Epithelial cell of prostate (primary cell): ENCODE measurements at regions not wholly inside any gene's neighbourhood (a gene's known extent, or its start where the extent isn't known, plus 50 kb on each side); places are given as distances from the start of the nearest gene placed in this dataset.
"Not testable (repeated sequence)": the region's sequence is repeated elsewhere in the genome, so short reads cannot be mapped to it uniquely, and the experiment has no call there.

Source experiments
- DNase-seq: peaks from one replicate; pipeline ENCODE4 v3.0.0-alpha.2; 2011; ENCODE audit warnings: low read depth, low spot score
- H3K27ac ChIP-seq: fragments of 450-650 bp; 2 replicates; pipeline ENCODE4 v1.5.1; 2017; ENCODE audit warnings: mild to moderate bottlenecking

DNA sequence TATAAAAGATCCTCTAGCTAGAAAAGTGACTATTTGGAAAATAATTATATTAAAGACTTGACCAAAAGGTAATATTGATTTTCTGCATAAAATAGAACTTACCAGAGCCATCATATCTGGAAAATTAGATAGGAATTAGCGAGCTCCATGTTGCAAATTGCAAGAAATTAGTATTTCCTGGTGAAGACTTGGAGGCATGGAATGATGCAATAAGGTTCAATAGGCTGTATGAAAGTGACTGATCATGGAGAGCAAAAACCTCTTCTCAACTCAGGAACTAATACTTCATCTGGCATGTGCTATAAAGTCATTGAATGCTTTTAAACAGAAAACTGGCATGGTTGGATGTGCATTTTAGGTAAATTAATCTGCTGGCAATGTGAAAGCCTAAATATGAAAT, 66.3 kb upstream of the UFM1 start:
- no peak for DNase-seq
- no peak overlapping the region for H3K27ac ChIP-seq

DNA sequence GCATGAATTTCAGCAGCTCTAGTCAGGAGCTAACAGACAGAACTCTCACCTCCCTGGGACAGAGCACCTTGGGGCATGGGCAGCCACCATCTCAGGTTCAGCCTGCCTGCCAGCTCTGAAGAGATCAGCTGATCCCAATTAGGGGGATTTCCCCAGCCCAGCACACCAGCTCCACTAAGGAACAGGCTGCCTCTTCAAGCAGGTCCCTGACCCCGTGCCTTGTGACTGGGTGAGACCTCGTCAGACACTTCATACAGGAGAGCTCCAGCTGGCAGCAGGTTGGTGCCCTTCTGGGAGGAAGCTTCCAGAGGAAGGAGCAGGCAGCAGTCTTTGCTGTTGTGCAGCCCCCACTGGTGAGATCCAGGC, 84.5 kb upstream of the UFM1 start:
- no peak overlapping the region for H3K27ac ChIP-seq
- DNase-seq: no peak

DNA sequence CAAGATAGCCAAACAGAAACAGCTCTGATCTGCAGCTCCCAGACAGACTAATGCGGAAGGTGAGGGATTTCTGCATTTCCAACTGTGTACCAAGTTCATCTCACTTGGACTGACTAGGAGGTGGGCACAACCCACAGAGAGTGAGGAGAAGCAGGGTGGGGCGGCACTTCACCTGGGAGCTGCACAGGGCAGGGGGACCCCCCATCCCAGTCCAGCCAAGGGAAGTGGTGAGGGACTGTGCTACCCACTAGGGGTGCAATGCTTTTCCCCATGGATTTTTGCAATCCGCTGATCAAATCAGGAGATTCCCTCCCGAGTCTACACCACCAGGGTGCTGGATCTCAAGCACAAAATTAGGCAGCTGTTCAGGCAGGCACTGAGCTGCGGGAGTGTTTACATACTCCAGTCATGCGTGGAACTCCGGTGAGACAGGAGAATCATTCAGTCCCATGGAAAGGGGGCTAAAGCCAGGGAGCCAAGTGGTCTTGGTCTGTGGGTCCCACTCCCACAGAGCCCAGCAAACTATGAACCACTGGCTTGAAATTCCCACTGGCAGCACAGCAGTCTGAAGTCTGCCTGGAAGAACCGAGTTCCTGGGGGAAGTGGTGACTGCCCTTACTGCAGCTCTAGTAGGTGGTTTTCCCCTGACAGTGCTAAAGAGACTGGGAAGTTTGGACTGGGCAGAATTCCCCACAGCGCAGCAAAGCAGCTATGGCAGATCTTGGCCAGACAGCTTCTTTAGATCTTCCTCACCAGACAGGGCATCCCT, 85.1 kb upstream of the UFM1 start:
- DNase-seq: no peak
- no peak overlapping the region for H3K27ac ChIP-seq

DNA sequence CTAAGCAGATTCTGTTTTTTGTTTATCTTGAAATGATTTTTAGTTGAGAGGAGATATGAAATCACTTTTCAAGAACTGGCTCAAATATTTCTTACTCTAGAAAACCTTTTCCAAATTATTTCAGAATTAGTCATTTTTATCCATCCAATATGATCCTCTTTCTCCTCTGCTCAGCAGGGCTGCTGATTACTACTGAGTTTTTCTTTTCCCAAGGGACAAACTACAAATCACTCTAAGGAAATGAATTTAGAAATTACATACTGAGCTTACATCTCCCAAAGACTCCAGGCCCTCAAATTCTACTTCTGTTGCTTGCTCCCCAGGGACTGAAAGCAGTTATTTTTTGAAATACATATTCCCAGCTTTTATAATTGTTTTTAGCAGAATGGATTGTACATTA, 87.4 kb upstream of the UFM1 start:
- DNase-seq: no peak
- no peak overlapping the region for H3K27ac ChIP-seq

DNA sequence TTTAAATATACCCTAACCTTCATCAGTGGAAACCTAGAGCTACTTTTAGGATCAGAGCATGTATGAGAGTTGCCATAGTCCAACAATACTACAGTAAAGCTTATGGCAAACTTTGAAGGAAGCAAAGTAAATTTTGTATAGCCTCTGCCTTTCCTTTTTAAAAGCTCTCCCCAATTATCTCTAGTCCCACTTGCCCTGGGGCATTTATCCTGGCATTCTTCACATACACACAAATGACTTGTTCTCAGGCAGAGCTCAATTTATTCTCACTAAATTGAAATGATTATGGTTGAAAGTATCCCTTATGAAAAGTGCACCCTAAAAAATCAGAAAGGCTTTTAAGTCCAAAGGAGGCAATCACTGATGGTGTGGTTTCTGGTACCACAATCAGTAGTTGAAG, 94.1 kb upstream of the UFM1 start:
- DNase-seq: no peak
- no peak overlapping the region for H3K27ac ChIP-seq

DNA sequence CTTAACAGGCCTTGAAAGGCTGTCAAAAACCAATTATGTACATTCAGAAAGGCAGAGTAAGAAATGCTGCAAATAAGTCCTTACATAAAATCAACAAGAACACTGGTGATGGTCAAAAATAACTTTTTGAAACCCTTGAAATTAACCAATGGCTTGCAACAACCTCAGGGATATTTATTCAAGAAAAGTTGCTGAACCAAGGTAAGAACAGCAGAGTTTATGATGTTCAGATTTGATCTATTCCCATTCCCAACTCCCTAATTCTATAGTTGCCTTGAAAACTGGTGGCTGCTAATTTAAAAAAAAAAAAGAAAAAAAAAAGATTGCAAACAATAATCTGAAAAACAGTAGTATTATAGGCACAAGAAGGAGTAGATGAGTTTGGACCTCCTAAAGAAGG, 109.8 kb upstream of the UFM1 start:
- H3K27ac ChIP-seq: no peak overlapping the region
- DNase-seq: no peak

DNA sequence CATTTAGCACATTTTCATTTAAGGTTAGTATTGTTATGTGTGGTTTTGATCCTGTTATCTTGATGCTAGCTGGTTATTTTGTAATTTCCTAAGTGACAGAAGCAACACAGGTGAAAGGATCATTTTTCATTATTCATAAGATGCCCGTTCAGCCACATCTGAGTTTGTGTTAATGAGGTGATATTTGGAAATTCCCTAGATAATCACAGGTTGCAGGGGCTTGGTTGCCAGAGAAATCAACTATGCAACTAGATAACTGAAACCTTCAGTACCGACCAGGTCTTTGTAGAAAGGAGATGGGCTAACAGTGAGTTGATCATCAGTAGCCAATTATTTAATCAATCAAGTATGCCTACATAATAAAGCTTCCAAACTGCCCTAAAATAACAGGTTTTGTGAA, 121.3 kb upstream of the UFM1 start:
- no peak overlapping the region for H3K27ac ChIP-seq
- no peak for DNase-seq

DNA sequence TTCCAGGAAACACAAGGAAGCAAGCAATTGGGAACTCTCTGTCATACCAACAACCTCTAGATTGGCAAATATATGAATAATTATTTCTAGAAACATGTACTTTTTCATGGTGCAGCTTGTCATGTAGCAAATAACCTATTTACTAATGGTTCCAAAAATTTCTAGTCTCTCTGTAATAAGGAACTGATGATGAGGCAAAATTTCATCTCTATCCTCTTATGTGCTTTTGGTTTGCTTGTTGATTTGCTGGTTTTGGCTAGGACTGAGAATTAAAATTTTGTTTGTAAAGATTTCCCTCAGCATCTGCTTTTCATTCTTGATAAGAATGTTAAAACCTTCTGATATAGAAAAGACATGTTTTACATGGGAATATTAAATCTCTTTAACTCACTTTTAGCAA, 123.2 kb upstream of the UFM1 start:
- H3K27ac ChIP-seq: no peak overlapping the region
- no peak for DNase-seq

DNA sequence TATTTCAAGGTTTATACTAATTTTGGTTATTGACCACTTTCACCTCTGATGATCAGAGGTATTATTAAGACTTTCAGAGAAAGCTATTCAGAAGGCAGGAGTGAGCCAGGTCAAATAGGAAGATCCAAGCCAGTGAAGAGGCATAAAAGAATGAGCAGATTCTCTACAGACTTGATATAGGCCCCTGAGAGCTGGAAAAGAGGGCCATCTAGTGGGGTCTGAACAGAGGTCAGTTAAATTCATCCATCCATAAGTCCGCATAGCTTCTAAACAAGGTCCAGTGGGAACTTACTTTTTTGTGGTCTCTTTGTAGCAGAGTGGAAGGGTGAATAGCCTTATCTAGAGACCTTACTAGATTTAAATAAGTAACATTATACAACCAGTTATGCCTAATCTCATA, 126.6 kb upstream of the UFM1 start:
- DNase-seq: no peak
- H3K27ac ChIP-seq: no peak overlapping the region

DNA sequence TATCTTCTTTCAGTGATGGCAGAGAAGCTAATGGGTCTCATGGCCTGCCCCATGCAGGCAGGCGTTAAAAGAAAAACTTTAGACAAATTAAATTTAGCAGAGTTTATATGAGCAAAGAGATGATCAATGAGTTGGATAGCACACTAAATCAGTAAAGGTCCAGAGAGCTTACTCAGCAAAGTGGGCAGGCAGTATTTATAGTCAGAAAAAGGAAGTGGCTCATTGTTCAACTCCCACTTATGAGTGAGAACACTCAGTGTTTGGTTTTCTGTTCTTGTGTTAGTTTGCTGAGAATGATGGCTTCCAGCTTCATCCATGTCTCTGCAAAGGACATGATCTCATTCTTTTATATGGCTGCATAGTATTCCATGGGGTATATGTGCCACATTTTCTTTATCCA, 128.5 kb upstream of the UFM1 start:
- not testable (repeated sequence) for DNase-seq, H3K27ac ChIP-seq

DNA sequence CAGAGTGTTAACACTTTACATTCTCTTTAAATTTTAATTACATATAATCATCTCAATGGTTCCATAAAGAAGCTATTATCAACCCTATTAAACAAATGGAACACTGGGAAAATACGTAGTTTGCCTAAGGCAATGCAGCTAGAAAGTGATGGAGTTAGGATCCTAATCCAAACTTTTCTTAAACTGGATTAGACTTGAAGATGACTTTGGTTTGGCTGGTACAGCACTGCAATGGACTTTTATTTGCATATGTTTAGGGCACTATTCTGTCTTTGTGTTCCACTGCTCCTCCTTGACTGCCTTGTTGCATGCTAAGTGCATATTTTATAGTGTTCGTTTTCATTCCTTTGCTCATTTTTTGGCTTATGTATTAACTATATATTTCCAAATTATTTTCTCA, 133.5 kb upstream of the UFM1 start:
- no peak for DNase-seq
- no peak overlapping the region for H3K27ac ChIP-seq

DNA sequence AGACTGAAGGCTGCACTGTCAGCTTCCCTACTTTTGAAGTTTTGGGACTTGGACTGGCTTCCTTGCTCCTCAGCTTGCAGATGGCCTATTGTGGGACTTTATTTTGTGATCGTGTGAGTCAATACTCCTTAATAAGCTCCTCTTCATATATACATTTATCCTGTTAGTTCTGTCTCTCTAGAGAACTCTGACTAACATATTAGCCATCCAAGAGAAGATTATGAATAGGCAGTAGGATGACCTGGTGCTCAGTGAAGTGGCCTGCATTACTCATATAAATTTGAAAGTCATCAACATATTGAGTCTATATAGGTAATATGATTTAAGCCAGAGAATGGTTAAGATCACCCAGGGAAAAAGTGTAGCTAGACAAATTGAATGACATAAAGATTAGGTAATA, 136.3 kb upstream of the UFM1 start:
- no peak overlapping the region for H3K27ac ChIP-seq
- DNase-seq: peak; percentile 14

DNA sequence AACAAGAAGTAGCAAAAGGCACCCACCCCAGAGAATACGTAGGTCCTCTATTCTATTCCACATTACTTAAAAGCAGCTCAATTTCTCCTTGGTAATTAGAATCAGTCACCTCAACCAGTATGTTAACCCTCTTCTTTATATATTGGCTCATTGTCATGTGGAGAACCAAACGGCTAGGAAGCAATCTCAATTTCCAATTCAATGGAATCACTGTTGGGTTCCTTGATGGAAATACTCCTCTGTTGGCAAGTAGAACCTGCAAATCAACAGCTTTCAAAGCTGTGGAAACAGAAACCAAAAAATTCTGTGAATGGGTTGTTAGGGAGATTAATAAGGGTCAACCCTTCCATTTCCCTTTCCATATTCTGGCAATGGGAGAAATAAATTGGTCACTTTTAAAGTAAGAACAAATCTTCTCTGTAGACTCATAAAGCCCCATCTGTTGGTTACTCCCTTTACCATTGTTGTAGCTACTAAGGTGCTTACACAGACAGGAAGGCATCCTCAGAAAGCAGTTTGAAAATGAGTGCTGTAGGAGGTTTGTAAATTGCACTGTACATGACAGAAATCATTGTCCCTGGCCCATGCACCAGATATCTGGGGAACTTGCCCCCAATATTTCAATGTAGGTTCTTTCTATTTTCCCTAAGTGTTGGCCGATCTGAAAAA, 138.6 kb upstream of the UFM1 start:
- no peak overlapping the region for H3K27ac ChIP-seq
- no peak for DNase-seq

DNA sequence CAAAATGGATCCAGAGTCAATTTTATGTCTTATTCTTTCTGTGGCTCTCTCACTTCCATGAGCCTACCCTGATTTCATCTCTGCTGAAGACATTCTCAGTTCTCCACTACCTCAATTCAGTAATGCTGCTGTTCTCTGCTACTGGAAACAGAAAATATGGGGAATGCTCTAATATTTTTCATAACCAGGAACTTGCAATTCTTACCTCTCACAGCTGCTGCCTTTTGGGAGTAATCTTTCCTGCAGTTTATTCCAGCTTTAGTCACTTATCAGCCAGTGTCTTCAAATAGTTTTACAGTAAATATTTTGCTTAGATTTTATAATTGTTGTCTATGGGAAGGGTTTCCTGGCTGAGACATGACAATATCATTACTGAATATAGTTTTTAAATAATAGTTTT, 145.1 kb upstream of the UFM1 start:
- H3K27ac ChIP-seq: no peak overlapping the region
- no peak for DNase-seq

DNA sequence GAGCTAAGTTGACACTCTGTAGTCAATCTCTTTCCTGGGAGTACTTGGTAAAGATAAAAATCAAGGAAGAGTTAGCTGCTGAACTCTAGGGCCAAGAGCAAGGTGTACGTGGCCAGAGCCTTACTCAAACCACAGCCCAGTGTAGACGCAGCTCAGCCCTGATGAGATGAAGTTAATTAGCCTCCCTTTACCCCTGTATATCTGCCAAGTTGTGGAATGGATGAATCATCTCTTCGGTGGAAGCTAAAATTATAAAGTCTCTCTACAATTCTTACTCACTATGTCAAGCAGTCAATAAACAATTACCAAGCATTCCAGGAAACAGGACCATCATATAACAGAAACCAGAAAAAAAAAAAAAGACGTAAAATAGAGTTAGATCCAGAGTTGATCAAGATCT, 146.9 kb upstream of the UFM1 start:
- H3K27ac ChIP-seq: no peak overlapping the region
- peak; percentile 40 for DNase-seq

DNA sequence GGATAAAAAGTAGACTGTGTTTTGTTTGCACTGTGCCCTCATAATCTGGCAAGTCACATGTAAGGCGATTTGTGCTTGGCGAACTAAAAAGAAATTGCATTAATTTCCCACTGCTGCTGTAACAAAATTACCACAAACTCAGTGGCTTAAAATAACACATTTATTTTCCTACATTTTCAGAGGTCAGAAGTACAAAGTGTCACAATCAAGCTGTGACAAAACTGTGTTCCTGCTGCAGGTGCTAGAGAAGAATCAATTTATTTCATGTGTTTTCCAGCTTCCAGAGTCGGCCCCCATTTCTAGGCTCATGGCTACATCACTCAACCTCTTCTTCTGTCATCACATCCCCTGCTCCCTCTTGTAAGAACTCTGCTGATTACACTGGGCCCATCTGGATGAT, 158.6 kb upstream of the UFM1 start:
- H3K27ac ChIP-seq: no peak overlapping the region
- no peak for DNase-seq

DNA sequence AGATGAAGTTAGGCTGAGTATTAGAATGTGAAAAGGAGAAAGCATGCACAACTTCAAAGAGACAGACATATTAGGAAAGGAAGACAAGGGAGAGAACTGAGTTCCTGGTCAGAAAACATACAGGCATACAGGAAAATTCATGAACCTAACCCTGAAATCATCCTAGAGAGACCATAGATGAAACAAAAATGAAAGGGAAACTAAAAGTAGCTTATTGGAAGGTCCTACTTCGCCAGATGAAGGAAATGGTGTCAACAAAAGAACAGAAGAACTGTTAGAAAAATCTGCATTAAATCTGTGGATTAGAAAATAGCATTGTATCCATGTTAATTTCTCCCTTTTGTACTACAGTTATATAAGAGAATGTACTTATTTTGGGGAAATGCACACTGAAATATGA, 169.0 kb upstream of the UFM1 start:
- no peak for DNase-seq

DNA sequence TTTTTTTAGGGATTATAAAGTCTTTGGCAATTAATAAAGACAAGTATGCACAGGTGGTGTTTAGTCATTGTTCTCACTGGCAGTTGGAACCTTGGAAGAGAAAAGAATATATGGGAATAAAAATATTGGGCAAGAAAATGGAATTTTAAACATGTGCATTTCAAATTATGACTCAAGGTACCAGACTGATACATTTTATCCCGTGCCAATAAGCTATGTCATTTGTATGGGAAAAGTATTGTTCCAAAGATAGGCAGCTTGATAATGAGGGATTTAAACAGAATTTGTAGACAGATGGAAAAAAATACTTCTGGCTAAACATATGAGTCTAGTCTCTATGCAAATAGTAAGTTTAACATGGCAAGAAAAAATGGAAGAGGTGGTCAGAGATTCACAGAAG, 169.5 kb upstream of the UFM1 start:
- peak overlapping the region; percentile 26 for H3K27ac ChIP-seq

More for the DNA sequence above, 169.0 kb upstream of the UFM1 start:
- peak overlapping the region; percentile 26 for H3K27ac ChIP-seq

DNA sequence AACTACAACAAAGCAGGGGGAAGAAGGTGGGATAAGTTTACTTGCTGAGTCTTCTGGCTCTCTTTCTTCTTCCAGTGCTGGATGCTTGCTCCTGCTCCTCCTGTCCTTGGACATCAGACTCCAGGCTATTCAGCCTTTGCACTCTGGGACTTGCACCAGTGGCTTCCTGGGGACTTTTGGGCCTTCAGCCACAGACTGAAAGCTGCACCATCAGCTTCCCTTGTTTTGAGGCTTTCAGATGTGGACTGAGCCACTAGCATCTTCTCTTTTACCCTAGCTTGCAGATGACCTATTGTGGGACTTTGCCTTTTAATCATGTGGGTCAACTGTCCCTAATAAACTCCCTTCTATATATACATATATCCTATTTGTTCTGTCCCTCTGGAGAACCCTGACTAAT, 173.0 kb upstream of the UFM1 start:
- no peak for DNase-seq
- H3K27ac ChIP-seq: no peak overlapping the region

More for the DNA sequence above, 169.5 kb upstream of the UFM1 start:
- DNase-seq: peak; percentile 10

DNA sequence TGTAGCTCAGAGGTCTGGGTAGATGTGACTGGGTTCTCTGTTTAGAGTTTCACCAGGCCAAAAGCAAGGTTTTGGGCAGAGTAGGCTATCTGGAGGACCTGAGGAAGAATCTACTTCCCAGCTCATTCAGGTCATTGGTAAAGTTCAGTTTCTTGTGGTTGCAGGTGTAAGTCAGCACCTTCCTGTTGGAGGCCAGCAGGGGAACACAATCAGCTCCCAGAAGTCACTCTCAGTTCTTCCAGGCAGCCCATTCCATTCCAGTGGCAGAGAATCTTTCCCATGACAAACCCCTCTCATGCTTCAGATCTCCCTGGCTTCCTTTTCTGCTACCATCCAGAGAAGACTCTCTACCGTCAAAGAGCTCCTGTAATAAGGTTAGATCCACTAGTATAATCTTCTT, 176.2 kb upstream of the UFM1 start:
- DNase-seq: no peak
- no peak overlapping the region for H3K27ac ChIP-seq

DNA sequence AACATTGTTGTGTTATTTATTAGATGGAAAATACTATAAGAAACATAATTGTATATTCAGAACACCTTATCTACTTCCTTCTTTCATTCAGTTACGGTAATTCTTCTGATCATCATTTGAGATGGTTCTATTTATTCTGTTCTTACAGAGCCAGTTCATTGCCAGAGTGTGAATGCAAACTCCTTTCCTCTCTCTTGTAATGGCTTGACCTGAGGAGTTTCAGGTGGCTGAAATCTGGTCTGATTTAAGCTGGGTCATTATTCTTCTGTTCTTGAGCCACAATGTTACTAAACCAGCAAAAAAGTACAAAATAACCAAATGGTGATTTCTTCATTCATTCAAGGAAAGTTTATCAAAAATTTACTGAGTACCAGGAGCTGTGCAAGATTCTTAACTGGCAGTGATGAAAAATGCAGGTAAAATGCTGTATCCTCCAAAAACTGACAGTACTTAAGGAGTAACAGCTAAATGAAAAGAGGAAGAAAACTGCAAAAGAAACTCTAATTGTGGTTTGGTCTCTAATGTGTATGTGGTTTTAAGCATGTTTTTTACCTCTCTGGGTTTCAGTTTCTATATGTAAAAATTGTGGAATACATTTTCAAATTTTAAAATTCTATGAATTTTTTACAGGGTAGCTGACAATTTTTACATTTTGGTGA, 182.4 kb upstream of the UFM1 start:
- no peak overlapping the region for H3K27ac ChIP-seq
- DNase-seq: no peak

DNA sequence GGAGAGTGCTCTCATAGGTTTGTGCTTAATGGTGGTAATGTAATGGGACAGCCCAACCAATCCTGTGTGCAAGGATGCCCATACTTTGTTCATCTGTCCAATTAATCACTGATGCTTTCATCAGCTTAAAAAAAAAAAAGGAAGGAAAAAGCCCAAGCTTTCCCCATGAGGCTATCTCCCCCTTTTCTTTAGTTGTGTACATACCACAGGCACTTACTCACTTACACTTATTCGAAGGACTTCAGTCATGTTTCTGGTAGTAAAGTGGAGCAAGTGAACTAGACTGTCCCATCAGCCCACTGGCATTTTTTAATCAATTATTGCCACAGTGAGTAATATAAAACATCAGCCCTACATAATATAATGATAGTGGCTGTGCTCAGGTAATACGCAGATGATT, 183.5 kb upstream of the UFM1 start:
- DNase-seq: no peak

More for the DNA sequence above, 183.5 kb upstream of the UFM1 start:
- no peak overlapping the region for H3K27ac ChIP-seq
